NOMO-1 (cell line): ENCODE measurements at regions not wholly inside any gene's neighbourhood (a gene's known extent, or its start where the extent isn't known, plus 50 kb on each side); places are given as distances from the start of the nearest gene placed in this dataset.
"Not testable (repeated sequence)": the region's sequence is repeated elsewhere in the genome, so short reads cannot be mapped to it uniquely, and the experiment has no call there.

Experiments
- DNase-seq, 2 experiments: peaks; one replicate each; lab custom pipeline; 2025; ENCODE audit not compliant: unreplicated experiment in 2 of 2; lab: John Stamatoyannopoulos, UW

DNA sequence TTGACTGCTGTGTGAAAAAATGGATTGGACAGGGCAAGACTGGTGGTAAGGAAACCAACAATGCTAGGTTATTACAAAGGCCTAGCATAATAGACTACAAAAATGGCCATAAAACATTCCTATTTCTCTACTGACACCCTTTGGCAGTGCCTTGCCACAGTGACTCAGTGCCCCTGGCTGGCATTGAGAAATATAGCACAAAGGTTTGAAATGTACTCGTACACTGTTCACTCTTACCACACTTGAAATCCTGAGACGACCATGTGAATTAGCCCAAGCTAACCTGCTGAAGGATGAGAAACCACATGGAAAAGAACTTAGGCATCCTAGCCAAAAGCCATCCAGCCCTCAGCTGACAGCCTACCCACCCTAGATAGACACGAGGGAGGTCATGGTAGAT, 149.8 kb upstream of the PALMD start:
- no peak for DNase-seq

DNA sequence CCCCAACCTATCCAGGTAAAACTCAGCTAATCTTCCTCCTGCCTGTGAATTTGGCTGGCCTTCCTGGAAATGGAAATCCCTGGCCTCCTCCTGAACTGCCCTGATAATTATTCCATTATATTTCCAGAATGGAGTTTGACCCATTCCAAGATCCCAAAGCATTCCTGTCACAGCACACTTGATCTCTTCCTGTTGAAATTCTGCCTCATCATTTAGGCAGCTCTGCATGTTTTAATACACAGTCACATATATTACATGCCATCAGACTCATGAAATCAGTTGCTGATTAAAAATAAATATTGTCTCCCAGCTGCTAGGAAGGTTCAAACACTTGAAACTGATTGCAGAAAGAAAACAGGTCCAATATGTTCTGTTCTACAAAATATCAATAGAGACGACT, 148.2 kb upstream of the PALMD start:
- no peak for DNase-seq

GRCh38 chr1:99500541-99500940, 145.4 kb upstream of the PALMD start:
- DNase-seq: no peak

DNA sequence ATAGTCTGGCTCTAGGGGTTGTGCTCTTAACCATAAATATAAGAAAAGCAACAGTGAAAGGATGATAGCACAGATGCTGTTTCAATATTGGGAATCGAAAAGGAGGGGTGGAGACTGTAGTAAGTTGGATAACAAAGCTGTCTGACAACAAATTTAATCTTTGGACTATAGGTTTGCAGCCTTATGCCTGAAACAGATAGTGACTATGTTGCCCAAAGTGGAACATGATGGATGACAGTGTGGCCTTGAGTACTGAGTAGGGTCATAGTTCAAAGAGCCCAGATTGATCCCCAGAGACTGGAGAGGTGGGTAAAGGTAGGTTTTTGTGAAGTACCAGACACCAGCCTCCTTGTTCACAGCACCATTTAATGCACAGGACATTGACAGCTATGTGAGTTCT, 144.0 kb upstream of the PALMD start:
- no peak for DNase-seq

- DNase-seq: no peak
Observed at GRCh38 chr1:99502400-99502799, 143.5 kb upstream of the PALMD start.

DNA sequence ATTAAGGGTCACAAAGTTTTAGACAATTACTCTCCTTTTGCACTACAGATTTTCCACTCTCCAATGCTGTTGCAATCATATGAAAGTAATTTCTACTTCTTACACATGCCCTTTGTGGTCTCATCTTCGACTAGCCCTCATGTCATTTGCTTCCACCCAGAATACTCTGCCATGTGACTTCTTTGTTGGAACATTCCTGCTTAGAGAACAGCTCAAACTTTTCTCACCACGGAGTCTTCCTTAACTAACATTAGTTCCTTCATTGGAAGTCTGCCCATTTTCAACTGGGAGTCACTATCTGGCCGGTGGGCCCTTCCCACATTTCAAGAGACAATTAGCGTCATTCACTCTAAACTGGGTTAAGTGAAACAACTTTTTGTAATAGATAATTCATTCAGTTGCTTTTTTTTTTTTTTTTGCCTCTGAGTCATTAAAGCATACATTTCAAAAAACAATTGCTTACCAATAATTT, 142.6 kb upstream of the PALMD start:
- DNase-seq: no peak

DNA sequence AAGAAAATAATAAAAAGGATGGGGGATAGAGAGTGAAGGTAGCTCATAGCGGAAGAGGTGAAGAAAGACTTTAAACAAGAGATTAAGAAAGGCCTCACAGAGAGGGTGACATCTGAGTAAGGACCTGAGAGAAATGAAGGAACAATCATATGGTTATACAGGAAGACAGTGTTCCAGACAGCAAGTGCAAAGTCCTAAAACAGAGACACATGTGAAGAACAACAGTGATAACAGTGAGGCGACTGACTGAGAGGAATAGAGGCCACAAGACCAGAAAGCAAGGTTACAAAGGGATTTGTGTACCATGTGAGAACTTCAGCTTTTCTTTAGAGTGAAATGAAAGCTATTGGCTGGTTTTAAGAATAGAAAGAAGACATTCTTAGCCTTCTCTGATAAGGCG, 141.6 kb upstream of the PALMD start:
- DNase-seq: no peak

- DNase-seq: no peak
Observed at GRCh38 chr1:99506631-99507030, 139.3 kb upstream of the PALMD start.

DNA sequence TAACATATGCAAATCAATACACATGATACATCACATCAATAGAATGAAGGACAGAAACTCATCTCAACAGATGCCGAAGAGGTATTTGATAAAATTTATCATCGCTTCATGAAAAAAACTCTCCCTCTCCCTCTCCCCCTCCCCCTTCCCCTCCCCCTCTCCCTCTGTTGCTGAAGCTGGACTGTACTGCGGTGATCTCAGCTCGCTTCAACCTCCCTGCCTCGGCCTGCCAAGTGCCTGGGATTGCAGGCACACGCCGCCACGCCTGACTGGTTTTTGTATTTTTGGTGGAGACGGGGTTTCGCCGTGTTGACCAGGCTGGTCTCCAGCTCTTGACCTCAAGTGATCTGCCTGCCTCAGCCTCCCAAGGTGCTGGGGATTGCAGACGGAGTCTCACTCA, 138.5 kb upstream of the PALMD start:
- not testable (repeated sequence) for DNase-seq

GRCh38 chr1:99507906-99508732, 137.8 kb upstream of the PALMD start:
- no peak for DNase-seq

DNA sequence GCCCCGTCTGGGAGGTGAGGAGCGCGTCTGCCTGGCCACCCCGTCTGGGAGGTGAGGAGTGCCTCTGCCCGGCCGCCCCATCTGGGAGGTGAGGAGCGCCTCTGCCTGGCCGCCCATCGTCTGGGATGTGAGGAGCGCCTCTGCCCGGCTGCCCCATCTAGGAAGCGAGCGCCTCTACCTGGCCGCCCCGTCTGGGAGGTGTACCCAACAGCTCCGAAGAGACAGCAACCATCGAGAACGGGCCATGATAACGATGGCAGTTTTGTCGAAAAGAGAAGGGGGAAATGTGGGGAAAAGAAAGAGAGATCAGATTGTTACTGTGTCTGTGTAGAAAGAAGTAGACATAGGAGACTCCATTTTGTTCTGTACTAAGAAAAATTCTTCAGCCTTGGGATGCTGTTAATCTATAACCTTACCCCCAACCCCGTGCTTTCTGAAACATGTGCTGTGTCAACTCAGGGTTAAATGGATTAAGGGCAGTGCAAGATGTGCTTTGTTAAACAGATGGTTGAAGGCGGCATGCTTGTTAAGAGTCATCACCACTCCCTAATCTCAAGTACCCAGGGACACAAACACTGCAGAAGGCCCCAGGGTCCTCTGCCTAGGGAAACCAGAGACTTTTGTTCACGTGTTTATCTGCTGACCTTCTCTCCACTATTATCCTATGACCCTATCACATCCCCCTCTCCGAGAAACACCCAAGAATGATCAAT, 137.0 kb upstream of the PALMD start:
- DNase-seq: not testable (repeated sequence)

DNA sequence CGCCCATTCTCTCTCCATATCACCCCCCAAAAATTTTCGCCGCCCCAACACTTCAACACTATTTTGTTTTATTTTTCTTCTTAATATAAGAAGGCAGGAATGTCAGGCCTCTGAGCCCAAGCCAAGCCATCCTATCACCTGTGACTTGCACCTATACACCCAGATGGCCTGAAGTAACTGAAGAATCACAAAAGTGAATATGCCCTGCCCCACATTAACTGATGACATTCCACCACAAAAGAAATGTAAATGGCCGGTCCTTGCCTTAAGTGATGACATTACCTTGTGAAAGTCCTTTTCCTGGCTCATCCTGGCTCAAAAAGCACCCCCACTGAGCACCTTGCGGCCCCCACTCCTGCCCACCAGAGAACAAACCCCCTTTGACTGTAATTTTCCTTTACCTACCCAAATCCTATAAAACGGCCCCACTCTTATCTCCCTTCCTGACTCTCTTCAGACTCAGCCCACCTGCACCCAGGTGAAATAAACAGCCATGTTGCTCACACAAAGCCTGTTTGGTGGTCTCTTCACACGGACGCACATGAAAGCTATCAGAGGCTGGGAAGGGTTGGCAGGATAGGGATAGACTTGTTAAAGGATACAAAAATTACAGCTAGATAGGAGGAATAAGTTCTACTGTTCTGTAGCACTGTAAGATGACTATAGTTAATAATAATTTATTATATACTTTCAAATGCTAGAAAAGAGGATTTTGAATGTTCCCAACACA, 130.9 kb upstream of the PALMD start:
- not testable (repeated sequence) for DNase-seq

DNA sequence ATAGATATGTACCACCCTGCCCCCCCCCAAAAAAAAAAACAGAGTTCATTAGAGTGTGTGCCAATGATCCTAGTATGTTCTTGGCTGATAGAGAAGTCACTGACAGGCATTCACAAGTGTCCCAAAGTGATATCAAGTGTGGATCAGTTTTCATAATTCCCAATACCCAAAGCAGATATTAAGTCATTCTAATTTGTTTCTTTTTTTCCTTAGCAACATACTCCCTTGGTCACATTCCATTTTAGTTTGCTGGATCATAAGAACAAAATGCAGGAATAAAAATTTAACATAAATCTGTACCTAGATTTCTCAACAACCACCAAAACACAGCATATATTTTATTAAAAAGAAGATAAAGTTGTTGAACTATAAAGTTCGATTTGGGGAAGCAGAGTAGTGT, 129.8 kb upstream of the PALMD start:
- no peak for DNase-seq

DNA sequence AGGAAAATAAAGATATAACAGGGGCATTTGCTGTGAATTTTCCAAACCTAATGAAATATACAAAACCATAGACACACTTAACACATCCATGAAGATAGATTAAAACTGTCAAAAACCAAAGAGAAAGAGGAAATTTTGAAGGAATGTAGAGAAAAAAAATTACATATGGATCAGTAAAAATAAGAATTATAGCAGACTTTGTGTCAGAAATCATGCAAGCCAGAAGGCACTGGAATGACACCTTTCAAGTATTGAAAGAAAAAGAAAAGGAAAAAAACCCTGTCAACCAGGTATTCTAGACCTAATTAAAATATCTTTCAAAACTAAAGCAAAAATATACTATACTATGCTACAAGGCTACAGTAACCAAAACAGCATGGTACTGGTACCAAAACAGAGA, 125.8 kb upstream of the PALMD start:
- DNase-seq: no peak

GRCh38 chr1:99525331-99525730, 120.6 kb upstream of the PALMD start:
- no peak for DNase-seq

GRCh38 chr1:99527078-99527477, 118.8 kb upstream of the PALMD start:
- DNase-seq: no peak

- no peak for DNase-seq
Observed at GRCh38 chr1:99527545-99527944, 118.4 kb upstream of the PALMD start.

- DNase-seq: no peak
Observed at GRCh38 chr1:99529002-99529401, 116.9 kb upstream of the PALMD start.

- DNase-seq: no peak
Observed at GRCh38 chr1:99531578-99532275, 114.2 kb upstream of the PALMD start.

DNA sequence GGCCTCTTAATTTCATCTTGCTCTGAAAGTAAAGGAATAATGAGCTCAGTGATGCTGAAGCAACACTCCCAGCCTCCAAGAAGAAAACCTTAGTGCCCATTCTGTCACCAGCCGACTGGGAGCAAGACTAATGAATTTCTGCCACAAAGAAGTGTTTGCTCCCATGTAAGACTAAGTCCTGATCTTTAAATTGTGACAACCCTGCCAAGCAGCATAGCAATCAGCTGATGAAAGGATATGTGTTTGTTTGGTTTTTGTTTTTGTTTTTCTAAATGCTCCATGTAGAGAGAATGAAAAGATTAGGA, 113.7 kb upstream of the PALMD start:
- DNase-seq: no peak
